Kidney (tissue), 13 donors: ENCODE measurements at regions not wholly inside any gene's neighbourhood (a gene's known extent, or its start where the extent isn't known, plus 50 kb on each side); places are given as distances from the start of the nearest gene placed in this dataset.

Experiments
- DNase-seq, 5 donors: peaks; one replicate each; pipeline ENCODE4 v3.0.0-alpha.2; 2013 to 2020
- FAIRE-seq: peaks from 2 replicates; lab custom pipeline; 2012; peaks lifted over from hg19 to GRCh38; lab: Jason Lieb, UNC
- H3K27ac ChIP-seq, 2 donors: one replicate each; pipeline ENCODE4 v1.7.0; 2013; ENCODE audit warnings: low read depth in 2 of 2, low read length in 2 of 2, inconsistent platforms in 1 of 2
- H3K27me3 ChIP-seq: one replicate; pipeline ENCODE4 v1.7.1; 2013; ENCODE audit warnings: low read length, inconsistent platforms; ENCODE audit not compliant: control insufficient read depth, insufficient read depth
- H3K36me3 ChIP-seq, 3 donors: one replicate each; pipeline versions ENCODE4 v1.7.0 to v1.7.1; 2013; ENCODE audit warnings: low read length in 3 of 3, control low read depth in 1 of 3, inconsistent platforms in 1 of 3; ENCODE audit not compliant: insufficient read depth in 3 of 3, control insufficient read depth in 2 of 3
- H3K4me1 ChIP-seq, 3 donors: one replicate each; pipeline versions ENCODE4 v1.7.0 to v1.7.1; 2013; ENCODE audit warnings: low read length in 3 of 3, inconsistent platforms in 1 of 3, low read depth in 1 of 3; ENCODE audit not compliant: control insufficient read depth in 2 of 3, insufficient read depth in 2 of 3
- H3K4me3 ChIP-seq, 3 donors: one replicate each; pipeline versions ENCODE4 v1.7.0 to v1.8.1; 2013; ENCODE audit warnings: low read length in 3 of 3, control low read depth in 1 of 3, inconsistent platforms in 1 of 3
- H3K9ac ChIP-seq, 3 donors: one replicate each; pipeline versions ENCODE4 v1.7.0 to v1.7.1; 2013; ENCODE audit warnings: low read length in 3 of 3, control low read depth in 1 of 3, inconsistent platforms in 1 of 3
- H3K9me3 ChIP-seq, 3 donors: one replicate each; pipeline versions ENCODE4 v1.7.0 to v1.7.1; 2013; ENCODE audit warnings: low read length in 3 of 3, control low read depth in 1 of 3, inconsistent platforms in 1 of 3; ENCODE audit not compliant: control insufficient read depth in 2 of 3, insufficient read depth in 1 of 3
- intact Hi-C: fragments of 100-400 bp; cut with DNase I; formaldehyde crosslinking; loops from one replicate; pipeline ENCODE4 v1.11.1; 2022
- TF ChIP-seq, protein P1 (sequence below): IDR thresholded peaks from 3 replicates; pipeline ENCODE4 v1.5.1; 2012; ENCODE audit warnings: mild to moderate bottlenecking, moderate library complexity, borderline replicate concordance; ENCODE audit not compliant: insufficient read depth; ENCODE audit errors: extremely low read depth
- donor health status: control.
- donor health status: control.
- donor health status: control.
- donor health status: control.
- donor health status: control.
- donor health status: DM: yes; HTN: yes; CAD: no.
- donor health status: Normal renal cell carcinoma (clear cell type).

DNA sequence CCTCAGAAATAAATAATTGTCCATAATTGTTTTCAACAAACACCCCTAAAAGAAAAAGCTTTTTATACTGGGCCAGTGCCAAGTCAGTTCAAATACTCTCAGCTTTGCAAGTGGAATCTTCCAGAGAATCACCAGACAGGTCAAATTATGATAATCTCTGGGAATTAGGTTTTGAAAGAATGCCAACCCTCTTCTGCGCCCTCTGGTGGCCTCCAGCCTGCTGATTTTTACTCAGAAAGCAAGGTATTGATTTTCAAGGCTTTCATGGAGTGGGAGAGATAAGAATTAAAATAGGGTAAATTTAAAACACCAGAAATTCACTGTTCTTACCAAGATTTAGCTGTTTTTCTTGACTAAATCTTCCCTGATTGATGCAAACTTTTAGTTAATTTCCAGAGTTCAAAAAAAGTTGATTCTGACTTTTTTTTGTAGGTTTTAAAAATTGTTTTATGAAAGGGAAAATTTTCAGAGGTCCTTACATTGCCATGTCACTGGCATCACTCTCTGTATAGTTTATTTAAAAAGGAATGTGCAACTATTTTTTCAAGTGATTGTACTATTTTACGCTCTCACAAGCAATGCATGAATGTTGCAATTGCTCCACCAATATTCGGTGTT lies 282.9 kb upstream of the TNP1 start:
- DNase-seq (no peak), FAIRE-seq (no peak)
- TF ChIP-seq, protein P1, sequence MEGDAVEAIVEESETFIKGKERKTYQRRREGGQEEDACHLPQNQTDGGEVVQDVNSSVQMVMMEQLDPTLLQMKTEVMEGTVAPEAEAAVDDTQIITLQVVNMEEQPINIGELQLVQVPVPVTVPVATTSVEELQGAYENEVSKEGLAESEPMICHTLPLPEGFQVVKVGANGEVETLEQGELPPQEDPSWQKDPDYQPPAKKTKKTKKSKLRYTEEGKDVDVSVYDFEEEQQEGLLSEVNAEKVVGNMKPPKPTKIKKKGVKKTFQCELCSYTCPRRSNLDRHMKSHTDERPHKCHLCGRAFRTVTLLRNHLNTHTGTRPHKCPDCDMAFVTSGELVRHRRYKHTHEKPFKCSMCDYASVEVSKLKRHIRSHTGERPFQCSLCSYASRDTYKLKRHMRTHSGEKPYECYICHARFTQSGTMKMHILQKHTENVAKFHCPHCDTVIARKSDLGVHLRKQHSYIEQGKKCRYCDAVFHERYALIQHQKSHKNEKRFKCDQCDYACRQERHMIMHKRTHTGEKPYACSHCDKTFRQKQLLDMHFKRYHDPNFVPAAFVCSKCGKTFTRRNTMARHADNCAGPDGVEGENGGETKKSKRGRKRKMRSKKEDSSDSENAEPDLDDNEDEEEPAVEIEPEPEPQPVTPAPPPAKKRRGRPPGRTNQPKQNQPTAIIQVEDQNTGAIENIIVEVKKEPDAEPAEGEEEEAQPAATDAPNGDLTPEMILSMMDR, result peak; percentile 16
- H3K4me3 ChIP-seq, result no peak overlapping the region
- intact Hi-C loops, result no loop called here
- no peak overlapping the region for H3K27ac ChIP-seq
- no peaks in the 10 kb centered on the region for H3K36me3 ChIP-seq
- peaks cover 0 to 25% (median 3%) of the 10 kb centered on the region in 3 donors for H3K9me3 ChIP-seq
- H3K4me1 ChIP-seq, result no peaks in the 10 kb centered on the region
- no peaks in the 10 kb centered on the region for H3K27me3 ChIP-seq
- no peak overlapping the region for H3K9ac ChIP-seq

- TF ChIP-seq, protein P1, result no peak
- peaks cover 0 to 30% (median 3%) of the 10 kb centered on the region in 3 donors for H3K9me3 ChIP-seq
- H3K4me1 ChIP-seq, result no peaks in the 10 kb centered on the region
- FAIRE-seq (no peak), DNase-seq (no peak)
- no peaks in the 10 kb centered on the region for H3K36me3 ChIP-seq
- no peak overlapping the region for H3K27ac ChIP-seq
- intact Hi-C loops, result no loop called here
- no peak overlapping the region for H3K9ac ChIP-seq
- H3K27me3 ChIP-seq, result no peaks in the 10 kb centered on the region
- no peak overlapping the region for H3K4me3 ChIP-seq
These were observed 278.4 kb upstream of the TNP1 start for GRCh38 chr2:217138284-217138683.

- Histone ChIP-seq H3K4me3 (no peak overlapping the region), H3K9me3 (no peaks in the 10 kb centered on the region), H3K27ac (no peak overlapping the region), H3K9ac (no peak overlapping the region), H3K4me1 (no peaks in the 10 kb centered on the region), H3K27me3 (no peaks in the 10 kb centered on the region), H3K36me3 (no peaks in the 10 kb centered on the region)
- FAIRE-seq, result no peak
- TF ChIP-seq, protein P1, result no peak
- DNase-seq, result no peak
- intact Hi-C loops, result no loop called here
These were observed 267.9 kb upstream of the TNP1 start for GRCh38 chr2:217127744-217128143.

GRCh38 chr2:217125014-217125413 lies 265.1 kb upstream of the TNP1 start:
- Histone ChIP-seq H3K27me3 (no peaks in the 10 kb centered on the region), H3K9me3 (no peaks in the 10 kb centered on the region), H3K4me1 (no peaks in the 10 kb centered on the region), H3K9ac (no peak overlapping the region), H3K36me3 (no peaks in the 10 kb centered on the region), H3K4me3 (no peak overlapping the region), H3K27ac (no peak overlapping the region)
- intact Hi-C loops, result no loop called here
- DNase-seq (no peak), FAIRE-seq (no peak)
- TF ChIP-seq, protein P1, result no peak
